ENCODE measurements at regions not wholly inside any gene's neighbourhood (a gene's known extent, or its start where the extent isn't known, plus 50 kb on each side); places are given as distances from the start of the nearest gene placed in this dataset.

DNA sequence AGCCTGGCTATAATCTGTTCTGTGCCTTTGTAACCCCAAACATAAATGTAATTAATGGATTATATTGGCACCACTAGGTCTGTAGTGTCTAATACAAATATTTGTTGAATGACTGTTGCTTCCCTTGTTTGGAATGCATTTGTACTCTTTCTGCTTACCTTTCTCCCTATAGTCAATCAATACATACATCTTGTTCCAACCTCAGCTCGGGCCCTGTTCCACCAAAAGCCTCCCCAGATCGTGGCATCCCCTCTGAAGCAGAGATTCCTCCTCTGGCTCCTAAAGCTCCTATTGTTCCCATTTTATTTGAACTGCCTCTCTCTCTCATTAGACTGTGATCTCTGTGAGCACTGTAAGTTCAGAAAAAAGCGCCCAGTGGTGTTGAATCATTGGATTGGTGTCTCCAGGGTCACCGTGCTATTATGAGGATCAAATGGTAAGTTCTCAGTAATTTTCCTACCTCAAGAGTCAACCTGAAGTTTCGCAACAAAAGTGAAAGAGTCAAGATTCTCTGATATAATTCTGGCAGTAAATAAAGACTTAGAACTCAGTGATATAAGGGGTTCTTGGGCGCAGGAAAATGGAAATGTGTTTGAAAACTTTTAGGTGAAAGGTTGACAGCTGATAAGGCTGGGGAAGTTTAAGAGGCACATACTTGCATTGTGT is 151.5 kb downstream of the KLF5 start:
- DNase-seq (ENCODE audit: low read depth): no peak

DNA sequence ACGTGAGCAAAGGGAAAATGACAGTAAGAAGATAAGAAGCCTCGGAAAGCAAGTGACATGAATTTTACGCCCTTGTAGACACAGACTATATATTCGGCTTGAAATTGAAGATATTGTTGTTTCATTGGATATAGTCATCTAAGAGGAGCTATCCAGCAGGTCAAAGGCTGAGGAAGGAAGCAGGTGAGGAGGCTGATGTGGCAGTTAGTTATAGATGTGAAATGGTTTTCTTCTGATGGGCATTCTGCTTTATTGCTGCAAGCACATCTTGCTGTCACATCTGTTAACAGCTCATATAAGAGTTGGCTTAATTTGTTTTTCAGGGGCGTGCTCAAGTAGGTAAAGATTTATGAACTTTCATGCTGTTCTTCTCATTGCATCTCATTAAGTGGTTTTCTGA is 146.1 kb downstream of the KLF5 start:
- DNase-seq (ENCODE audit: low read depth): no peak

DNA sequence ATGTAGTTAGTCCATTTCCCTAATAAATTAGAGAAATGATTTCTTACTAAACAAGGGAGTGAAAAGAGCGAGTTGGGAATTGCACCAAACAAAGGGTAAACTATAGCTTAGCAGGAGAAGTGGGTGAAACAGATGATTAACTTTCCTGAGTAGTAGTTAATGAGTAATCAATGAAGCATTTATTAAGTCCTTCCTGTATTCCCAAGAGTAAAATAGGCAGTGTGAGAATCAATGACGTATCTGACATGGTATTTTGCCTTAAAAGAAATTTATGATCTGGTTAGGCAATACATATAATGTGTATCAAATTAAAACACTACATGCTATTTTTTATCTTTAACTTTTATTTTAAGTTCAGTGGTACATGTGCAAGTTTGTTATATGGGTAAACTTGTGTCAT is 142.8 kb downstream of the KLF5 start:
- no peak for DNase-seq (ENCODE audit: low read depth)

DNA sequence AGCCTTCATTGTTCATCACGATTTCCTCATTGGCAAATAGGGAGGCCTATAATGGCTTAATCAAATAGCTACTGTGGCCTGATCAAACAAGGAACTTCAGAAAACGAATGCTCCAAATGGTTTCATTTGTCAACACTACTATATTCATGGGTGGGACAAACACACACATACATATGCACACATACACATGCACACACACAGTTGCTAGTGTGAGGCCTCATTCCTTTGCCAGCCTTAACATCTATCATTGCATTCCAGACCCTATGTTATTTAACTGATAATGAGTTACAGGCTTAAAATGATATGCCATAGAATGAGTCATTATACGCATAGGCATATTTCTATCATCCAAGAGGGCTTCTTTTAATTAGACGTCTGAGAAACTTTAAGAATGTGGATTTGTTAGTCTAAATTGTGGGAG is 140.2 kb downstream of the KLF5 start:
- no peak for DNase-seq (ENCODE audit: low read depth)

DNA sequence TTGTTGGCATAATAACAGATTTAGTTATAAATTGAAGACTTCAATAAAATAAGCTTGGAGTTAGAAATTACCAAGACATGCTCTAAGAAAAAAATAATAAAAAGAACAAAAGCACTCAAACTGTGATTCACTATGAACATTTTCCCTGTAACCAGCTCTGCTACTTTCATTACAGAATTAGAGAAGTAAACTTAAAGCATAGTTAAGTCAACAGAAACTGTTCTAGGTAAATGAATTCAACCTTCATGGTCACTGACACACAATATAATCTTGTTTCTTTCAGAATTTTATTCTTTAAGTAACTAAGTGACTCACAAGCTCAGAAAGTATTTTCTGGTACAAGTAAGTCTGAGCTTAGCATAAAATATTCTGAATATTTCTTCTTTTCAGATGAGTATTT is 136.3 kb downstream of the KLF5 start:
- DNase-seq (ENCODE audit: low read depth): no peak

DNA sequence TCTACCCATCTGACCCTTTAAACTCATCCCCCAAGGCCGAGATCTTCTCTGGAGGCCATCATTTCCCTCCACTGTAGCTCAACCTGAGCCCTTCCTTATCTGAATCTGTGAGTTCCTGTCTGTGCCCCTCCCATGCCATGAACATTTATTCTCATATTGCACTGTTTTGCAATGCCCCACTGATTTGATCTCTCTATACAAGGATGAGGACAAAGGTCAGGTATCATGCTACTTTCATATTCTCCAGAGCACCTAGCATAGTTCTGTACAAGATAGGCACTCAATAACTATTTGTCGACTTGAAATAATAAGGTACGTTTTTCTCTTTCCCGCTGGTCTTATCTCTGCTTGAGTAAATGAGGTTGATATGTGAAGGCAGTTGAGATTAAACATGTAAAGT is 135.5 kb downstream of the KLF5 start:
- DNase-seq (ENCODE audit: low read depth): no peak

DNA sequence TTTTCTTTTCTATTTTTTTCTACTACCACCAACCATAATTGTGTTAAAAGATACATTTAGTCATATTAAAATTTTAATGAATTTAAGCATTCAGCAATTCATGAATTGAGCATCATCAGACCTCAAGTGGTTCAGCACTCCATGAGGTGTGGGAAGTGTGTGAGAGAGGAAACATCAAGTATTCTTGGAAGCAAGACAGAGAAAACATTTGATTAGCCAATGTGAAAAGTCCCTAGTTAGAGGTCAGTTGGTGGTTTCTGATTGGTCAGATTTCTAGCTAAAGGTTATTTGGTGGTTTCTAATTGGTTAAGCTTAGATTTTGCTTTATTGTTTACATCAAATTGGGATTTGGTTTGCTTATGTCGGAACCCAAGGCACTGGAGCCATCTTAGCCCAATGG is 134.7 kb downstream of the KLF5 start:
- DNase-seq (ENCODE audit: low read depth): no peak

DNA sequence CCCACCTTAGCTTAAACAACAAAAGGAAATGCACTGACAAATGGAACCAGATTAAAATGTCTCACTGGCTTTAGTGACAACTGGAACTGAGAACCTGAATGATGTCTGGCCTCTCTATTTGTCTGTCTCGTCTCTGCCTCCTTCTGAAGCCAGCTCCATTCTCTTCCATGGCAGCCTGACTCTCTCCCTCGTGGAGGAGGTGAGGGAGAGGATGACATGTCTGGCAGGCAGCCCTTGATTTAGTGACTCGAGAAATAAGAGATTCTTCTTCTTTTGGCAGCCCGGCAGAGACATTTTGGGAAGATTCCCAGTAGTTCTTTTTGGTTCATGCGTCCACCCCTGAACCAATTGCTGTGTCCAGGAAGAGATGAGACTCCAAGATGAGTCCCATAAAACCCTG is 131.7 kb downstream of the KLF5 start:
- DNase-seq (ENCODE audit: low read depth): no peak

DNA sequence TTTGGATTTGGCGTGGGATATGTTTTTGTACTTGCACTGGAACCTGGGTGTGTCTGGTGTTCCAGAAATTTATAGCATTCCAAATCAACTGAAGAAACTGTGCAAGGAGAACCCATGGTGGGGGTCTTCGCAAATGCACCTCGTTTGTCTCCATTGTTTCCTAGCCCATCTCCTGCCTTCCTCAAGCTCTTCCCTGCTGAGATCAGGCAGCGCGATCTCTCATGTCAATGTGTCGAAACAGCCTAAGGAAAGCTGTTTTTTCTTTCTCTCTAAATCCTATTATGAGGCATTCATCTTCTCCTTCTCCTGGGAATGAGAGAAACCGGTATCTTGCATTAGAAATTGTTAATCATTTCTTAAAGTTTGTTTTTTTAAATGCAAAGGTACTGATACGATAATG is 131.0 kb downstream of the KLF5 start:
- no peak for DNase-seq (ENCODE audit: low read depth)

DNA sequence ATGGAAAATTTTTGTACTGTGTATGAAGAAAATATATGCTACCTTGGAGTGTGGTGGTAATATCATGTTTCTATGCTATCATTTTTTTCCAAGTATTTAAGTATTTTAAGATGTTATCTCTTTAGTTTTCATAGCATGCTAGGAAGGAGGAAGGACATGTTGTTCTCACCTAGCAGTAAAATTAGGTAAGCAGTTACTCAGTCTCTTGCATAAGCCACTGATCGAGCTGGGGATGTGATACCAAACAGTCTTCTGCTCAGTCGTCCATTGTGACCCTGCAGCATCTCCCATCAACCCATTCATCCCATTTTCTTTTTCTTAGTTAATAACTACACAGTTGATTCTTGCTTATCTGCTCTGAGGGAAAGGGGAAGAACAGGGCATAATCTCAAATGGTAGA is 130.6 kb downstream of the KLF5 start:
- DNase-seq (ENCODE audit: low read depth): no peak

DNA sequence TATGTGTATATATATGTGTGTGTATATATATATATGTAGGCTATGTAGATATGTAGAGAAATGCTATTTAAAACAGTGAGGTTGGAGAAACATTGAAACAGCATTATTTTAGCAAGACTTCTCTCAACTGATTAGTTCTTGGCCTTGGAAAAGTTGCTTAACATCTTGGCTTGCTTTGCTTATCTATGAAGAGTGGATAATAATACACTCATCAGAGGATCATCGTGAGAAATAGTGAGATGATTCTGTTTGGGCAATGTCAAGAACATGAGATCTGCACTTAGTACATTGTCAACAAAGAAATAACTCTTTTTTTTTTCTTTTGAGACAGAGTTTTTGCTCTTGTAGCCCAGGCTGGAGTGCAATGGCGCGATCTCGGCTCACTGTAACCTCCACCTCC is 128.3 kb downstream of the KLF5 start:
- no peak for DNase-seq (ENCODE audit: low read depth)

DNA sequence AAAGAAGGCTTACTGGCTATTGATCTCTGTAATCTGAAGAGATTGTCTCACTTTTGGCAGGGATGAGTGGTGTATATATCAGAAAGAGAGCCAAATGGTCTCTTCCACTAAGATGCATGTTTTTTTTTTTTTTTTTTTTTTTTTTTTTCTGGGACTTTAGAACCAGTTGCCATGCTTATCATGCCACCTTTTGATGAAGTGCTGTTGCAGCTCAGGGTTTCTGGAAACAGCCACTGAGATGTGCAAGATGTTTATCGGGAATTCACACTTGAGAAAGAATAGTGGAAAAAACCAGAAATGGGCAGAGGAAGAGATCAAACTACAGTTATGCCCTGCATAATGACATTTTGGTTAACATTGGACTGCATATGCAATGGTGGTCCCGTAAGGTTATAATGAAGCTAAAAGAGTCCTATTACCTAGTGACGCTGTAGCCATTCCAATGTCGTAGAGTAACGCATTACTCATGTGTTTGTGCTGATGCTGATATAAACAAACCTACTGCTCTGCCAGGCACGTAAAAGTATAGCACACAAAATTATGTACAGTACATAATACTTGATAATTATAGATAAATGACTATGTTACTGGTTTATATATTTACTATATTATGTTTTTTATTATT is 121.0 kb downstream of the KLF5 start:
- DNase-seq (ENCODE audit: low read depth): no peak

DNA sequence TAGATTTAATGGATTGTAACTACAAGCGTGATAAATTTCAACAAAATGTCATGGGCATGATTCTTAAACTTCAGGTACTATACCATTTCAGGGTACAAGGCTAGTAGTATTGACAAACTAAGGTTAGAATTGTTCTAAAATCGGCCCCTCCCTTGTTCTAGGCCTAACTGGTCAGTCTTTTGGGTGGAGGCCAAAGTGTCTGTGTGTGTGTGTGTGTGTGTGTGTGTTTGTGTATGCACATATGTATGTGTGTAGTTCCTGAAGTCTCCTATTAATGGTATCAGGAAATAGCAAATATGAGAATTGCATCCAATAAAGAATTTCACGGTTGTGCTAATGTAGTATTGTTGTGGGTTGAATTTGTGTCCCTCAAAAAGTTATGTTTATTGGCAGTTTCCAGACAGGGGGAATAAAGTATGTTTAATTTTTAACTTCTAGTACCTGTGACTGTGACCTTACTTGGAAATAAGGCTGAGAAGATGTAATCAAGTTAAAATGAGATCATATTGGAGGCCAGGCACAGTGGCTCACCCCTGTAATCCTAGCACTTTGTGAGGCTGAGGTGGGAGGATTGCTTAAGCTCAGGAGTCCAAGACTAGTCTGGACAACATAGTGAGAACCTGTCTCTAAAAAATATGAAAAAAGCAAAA is 119.2 kb downstream of the KLF5 start:
- DNase-seq (ENCODE audit: low read depth): no peak

DNA sequence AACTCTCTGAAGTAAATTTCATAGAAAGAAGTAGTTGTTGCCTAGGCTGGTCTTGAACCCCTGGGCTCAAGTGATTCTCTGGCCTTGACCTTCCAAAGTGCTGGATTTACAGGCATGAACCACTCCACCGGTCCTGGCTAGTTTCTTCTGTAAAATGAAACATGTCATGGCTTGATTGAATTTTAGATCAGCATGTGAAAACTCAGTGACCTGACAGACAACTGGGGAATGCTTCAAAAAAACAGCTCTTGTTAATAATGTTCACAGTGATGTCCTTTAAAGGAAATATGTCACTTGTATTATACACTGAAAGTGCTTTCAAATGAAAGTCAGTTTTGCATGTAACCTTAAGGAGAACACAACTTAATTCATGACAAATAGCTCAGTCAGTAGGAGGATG is 118.2 kb downstream of the KLF5 start:
- DNase-seq (ENCODE audit: low read depth): no peak

DNA sequence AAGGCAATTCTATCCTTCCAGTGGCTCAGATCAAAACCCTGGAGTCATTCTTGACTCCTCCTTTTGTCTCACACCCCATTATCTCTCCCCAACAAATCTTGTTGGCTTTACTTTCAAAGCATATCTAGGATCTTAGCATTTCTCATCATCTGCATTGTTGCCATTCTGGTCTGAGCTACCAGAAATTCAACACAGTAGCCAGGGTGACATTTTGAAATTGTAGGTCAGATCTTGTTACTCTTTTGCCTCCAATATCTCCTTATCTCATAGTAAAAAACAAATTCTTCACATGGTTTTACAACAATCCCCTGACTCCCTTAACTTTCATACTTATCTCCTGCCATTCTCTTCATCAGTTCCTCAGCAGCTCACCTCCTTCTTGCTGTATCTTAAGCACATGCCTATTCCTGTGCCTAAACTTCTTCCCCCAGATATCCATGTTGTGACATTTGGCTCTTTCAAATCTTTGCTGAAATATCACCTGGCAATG is 115.8 kb downstream of the KLF5 start:
- DNase-seq (ENCODE audit: low read depth): no peak

DNA sequence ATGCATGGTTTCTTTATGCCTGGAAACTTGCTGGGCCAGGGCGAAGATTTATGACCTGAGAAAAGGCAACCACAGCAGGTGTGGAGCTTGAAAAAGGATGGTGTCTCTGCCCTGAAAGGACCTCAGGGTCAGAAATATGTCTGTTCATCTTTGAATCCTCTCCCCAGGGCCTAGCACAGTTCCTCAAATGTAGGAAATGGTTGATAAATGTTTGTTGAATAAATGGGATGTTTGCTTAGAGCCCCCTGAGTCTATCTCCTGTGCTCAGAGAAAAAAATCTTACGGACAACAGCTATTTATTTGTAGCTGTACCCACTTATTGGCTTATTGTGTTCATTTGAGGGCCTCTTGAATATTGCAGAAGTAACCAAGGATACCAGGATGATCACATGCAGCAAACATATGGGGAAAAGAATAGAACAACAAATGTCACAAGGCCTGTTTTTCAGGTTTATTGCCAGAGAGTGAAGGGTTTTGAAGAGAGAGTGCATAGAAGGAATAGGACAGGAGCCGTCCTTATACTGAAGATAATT is 114.5 kb downstream of the KLF5 start:
- no peak for DNase-seq (ENCODE audit: low read depth)

DNA sequence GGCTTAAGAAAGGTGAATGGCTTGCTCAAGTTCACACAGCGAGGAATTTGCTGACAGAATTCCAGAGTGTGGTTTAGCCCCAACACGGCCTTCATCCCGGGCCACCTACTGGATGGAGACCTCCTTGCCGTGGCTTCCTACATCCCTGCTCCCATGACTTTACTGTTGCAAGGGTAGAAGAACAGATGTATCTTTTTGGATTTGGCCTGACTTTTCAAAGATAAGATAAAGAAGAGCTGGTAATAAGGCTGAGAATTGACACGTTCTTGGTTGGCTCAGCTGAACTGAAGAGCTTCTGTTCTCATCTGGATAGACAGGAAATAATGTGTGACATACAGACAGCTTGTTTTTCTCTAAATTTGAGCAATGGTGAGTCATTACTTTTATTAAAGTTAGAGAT is 113.1 kb downstream of the KLF5 start:
- no peak for DNase-seq (ENCODE audit: low read depth)

DNA sequence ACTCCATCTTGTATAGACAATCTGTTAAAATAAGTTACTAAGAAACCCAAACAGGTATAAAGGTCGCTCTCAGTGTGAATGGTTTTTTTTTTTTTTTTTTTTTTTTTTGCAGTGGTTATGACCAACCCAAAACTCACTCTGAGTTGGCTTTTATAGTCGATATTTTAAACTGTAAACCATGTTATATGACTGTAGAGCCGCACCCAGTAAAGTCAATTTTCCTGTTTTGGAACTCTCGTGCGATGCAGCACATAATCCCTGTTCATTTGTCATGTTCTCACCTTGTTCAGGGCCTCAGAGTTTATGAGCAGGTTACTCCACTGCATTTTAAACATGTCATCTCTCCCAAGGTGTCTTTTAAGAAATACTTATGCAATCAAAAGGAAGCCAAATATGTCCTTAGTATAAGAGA is 112.5 kb downstream of the KLF5 start:
- DNase-seq (ENCODE audit: low read depth): no peak

DNA sequence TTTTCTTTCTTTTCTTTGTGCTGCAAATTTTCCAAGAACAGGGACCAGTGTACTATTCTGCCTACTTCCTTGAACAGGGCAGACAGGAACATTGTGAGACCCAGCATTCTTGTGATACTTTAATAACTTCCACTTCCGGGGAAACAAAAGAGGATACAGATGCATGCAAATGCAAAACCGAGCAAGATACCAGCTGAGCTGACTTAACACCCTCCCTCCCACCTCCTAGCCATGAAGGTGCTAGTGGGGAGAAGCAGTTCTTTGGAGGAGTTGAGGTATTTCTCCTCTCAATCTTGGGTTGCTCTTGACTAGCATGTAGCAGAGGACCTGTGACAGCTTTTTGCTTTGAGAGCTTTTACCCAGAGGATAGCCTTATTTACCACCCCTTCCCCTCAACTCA is 111.2 kb downstream of the KLF5 start:
- no peak for DNase-seq (ENCODE audit: low read depth)

DNA sequence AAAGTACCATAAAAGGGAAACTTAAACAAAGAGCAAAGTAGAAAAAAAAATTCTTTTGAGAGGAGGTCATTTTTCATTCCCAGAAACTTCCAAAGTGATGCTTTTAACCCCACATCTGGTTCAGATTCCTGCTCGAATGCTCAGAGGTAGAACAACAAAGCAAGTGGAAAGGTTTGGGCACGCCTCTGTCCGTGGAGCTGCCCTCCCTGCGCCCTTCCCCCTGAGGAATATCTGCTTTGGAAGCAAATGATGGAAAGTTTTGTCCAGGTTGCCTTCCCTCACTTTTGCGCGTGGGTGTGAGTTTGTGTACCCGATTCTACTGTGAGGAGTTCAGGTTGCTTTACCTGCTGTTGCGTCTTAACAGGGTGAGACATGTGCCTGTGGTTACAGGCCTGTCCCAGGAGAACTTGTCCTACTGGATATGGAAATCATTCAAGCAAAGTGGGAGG is 110.2 kb downstream of the KLF5 start:
- DNase-seq (ENCODE audit: low read depth): no peak

DNA sequence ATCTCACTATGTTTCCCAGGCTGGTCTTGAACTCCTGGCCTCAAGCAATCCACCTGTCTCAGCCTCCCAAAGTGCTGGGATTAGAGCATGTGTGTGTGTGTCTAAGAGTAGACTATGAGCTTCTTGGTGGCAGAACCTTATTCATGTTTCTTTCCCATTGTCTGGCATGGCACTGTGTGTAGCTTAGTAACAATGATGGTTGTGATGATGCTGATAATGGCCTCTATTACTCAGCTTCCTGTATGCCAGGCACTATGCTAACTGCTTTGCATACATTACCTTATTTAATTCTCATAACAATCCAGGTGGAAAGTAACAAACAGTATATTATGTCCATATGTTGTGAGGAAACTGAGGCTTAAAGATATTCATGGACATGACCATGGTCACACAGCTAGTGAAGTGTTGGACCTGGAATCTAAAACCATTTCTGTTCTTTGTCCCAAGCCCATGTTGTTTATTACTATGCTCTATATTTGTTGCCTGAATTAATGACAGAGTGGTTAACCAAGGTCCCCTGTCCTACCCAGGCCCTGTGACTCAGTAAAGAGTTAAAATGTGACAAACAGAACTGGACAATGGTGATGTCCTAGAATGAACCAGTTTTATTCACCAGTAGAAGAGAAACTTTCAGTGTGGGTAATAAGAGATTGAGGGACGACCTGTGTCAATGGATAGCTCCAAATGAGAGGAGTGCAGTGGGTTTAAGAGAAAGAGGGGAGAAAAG is 109.6 kb downstream of the KLF5 start:
- DNase-seq (ENCODE audit: low read depth): no peak

DNA sequence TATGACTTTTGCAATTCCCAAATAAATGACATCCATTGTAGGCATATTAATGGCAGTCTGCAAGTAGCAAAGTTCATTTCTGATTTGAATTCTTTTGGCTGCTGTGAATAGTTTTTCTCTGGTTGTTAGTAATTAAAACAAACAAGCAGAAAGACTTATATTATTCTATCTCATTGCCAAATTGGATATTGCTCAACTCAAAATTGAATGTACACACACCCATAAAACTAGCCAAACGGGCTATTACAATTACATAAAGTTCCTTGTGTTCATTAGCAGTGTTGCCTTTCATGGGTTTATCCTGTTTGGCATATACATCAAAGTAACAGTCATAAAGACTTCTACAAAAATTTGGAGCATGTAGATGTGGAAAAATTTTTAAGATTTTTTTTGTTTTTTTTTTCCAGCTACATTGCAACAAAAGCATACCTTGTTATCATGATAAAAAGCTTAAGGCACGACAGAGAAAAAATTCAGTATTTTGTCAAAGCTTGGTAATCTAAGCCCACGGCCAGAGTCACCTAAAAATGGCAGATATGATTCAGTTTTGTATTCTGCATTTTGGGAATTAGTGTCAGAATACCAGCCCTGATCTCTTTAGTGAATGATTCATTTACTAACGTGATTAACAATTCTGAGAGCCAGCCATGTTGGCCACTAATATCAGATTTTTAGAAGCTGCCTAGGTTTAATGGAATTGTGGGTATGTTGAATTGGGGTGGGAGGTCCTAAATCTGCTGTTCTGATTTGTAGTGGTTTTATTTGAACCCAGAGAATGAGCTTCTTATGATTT is 108.4 kb downstream of the KLF5 start:
- no peak for DNase-seq (ENCODE audit: low read depth)
